ENCODE measurements at regions not wholly inside any gene's neighbourhood (a gene's known extent, or its start where the extent isn't known, plus 50 kb on each side); places are given as distances from the start of the nearest gene placed in this dataset.

DNA sequence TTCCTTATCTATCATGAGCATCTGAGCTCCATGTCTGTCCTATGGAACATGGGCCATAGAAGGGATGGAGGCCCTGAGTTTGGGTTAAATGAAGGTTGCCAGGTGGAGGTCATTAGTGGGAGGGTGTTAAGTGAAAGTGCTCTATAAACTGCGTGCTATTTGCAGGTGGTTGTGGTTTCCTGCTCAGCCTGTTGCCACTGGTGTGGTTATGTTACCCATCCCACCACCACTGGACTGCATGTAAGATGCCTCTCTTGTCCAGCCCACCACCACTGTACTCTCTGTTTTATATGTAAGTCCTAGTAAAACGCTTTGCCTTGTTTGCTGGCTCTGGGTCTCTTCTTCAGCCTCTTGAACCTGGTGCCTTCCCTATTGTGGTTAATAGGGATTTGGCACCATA, 711.2 kb downstream of the SORCS3 start:
- WGBS, 3 donors: 54 to 83% (median 78%) methylated on average over 2 of the region's 2 CpGs
- no peak for DNase-seq
- no peak overlapping the region for H3K4me3 ChIP-seq (ENCODE audit: low read depth in 1 of 3, low read length in 3 of 3)
- no peak for FAIRE-seq
- no peak overlapping the region for H3K27ac ChIP-seq (ENCODE audit: low read depth in 1 of 3, low read length in 2 of 3)
- no peaks in the 10 kb centered on the region for H3K4me1 ChIP-seq (ENCODE audit: control insufficient read depth in 3 of 3, insufficient read depth in 2 of 3, low read depth in 1 of 3, low read length in 2 of 3)
- no peaks in the 10 kb centered on the region for H3K36me3 ChIP-seq (ENCODE audit: control insufficient read depth in 3 of 3, insufficient read depth in 2 of 3, low read depth in 1 of 3, low read length in 3 of 3)
- H3K9me3 ChIP-seq (ENCODE audit: control insufficient read depth in 2 of 2, insufficient read depth in 1 of 2, low read depth in 1 of 2, low read length in 1 of 2): no peaks in the 10 kb centered on the region
- no peaks in the 10 kb centered on the region for H3K27me3 ChIP-seq (ENCODE audit: control insufficient read depth in 3 of 3, insufficient read depth in 3 of 3, low read length in 3 of 3)

DNA sequence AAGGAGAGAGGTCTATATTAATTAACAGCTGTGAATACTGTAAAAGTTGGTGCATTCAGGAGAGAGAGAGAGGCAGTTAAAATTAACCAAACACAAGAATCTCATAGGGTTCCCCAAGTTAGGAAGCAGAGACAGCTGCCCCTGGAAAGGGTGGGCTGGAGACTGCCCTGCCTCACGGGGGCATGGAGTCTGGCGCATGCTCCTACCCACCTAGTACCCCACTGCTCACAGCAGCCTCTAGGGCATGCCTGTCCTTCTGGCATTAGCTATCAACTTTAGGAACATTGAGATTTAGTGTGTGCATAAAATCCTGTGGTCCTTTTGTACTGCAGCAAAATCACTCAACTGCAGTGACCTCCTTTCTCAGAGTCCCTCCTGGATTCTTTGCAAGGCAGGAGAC, 710.1 kb downstream of the SORCS3 start:
- no peak overlapping the region for H3K27ac ChIP-seq (ENCODE audit: low read depth in 1 of 3, low read length in 2 of 3)
- H3K36me3 ChIP-seq (ENCODE audit: control insufficient read depth in 3 of 3, insufficient read depth in 2 of 3, low read depth in 1 of 3, low read length in 3 of 3): no peaks in the 10 kb centered on the region
- no peak for DNase-seq
- no peak overlapping the region for H3K4me3 ChIP-seq (ENCODE audit: low read depth in 1 of 3, low read length in 3 of 3)
- H3K9me3 ChIP-seq (ENCODE audit: control insufficient read depth in 2 of 2, insufficient read depth in 1 of 2, low read depth in 1 of 2, low read length in 1 of 2): no peaks in the 10 kb centered on the region
- no peaks in the 10 kb centered on the region for H3K27me3 ChIP-seq (ENCODE audit: control insufficient read depth in 3 of 3, insufficient read depth in 3 of 3, low read length in 3 of 3)
- FAIRE-seq: no peak
- 69 to 90% (median 71%) methylated on average over 2 of the region's 2 CpGs for WGBS, 3 donors
- no peaks in the 10 kb centered on the region for H3K4me1 ChIP-seq (ENCODE audit: control insufficient read depth in 3 of 3, insufficient read depth in 2 of 3, low read depth in 1 of 3, low read length in 2 of 3)

DNA sequence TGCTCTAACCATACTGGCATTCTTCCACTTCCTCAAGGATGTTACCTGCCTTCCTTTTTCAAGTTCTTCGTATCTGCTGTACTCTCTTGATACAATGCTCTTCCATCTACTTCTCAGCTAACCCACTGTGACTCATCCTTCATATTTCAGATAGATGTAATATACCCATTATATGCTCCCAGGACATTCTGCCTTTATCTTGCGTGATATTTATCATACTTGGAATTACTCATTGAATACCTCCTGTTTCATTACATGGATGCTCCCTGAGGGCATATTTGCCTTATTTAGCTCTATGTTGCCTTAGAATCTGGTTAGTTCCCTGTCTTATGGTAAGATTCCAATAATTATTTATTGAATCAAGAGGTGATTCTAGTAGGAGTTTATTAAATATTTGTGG, 706.4 kb downstream of the SORCS3 start:
- H3K4me3 ChIP-seq (ENCODE audit: low read depth in 1 of 3, low read length in 3 of 3): no peak overlapping the region
- no peak for DNase-seq
- H3K9me3 ChIP-seq (ENCODE audit: control insufficient read depth in 2 of 2, insufficient read depth in 1 of 2, low read depth in 1 of 2, low read length in 1 of 2): no peaks in the 10 kb centered on the region
- no peaks in the 10 kb centered on the region for H3K4me1 ChIP-seq (ENCODE audit: control insufficient read depth in 3 of 3, insufficient read depth in 2 of 3, low read depth in 1 of 3, low read length in 2 of 3)
- FAIRE-seq: no peak
- H3K27ac ChIP-seq (ENCODE audit: low read depth in 1 of 3, low read length in 2 of 3): no peak overlapping the region
- no peaks in the 10 kb centered on the region for H3K36me3 ChIP-seq (ENCODE audit: control insufficient read depth in 3 of 3, insufficient read depth in 2 of 3, low read depth in 1 of 3, low read length in 3 of 3)
- 82 to 85% (median 85%) methylated on average over 2 of the region's 2 CpGs for WGBS, 3 donors
- no peaks in the 10 kb centered on the region for H3K27me3 ChIP-seq (ENCODE audit: control insufficient read depth in 3 of 3, insufficient read depth in 3 of 3, low read length in 3 of 3)

DNA sequence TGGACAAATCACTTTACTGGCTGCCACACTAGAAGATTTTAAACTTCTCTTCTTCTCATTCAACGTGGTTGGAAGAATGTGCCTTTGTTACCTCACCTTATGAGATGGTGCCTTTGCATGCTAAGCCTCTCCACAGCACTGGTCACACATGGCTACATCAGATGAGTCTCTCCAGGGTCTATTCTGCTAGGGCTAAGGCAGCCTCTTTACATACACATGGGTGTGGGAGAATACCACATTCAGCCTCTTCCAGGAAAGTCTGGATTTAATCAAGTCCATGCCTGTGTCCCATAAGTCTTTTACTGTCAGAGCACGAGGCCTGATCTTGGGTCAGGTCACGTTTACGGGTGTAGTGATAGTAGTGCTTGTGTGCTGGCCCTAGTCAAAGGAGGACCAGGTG, 701.5 kb downstream of the SORCS3 start:
- no peaks in the 10 kb centered on the region for H3K36me3 ChIP-seq (ENCODE audit: control insufficient read depth in 3 of 3, insufficient read depth in 2 of 3, low read depth in 1 of 3, low read length in 3 of 3)
- H3K27me3 ChIP-seq (ENCODE audit: control insufficient read depth in 3 of 3, insufficient read depth in 3 of 3, low read length in 3 of 3): no peaks in the 10 kb centered on the region
- 41 to 58% (median 43%) methylated on average over 4 of the region's 4 CpGs for WGBS, 3 donors
- FAIRE-seq (no peak), DNase-seq (no peak)
- no peak overlapping the region for H3K4me3 ChIP-seq (ENCODE audit: low read depth in 1 of 3, low read length in 3 of 3)
- no peaks in the 10 kb centered on the region for H3K9me3 ChIP-seq (ENCODE audit: control insufficient read depth in 2 of 2, insufficient read depth in 1 of 2, low read depth in 1 of 2, low read length in 1 of 2)
- no peak overlapping the region for H3K27ac ChIP-seq (ENCODE audit: low read depth in 1 of 3, low read length in 2 of 3)
- H3K4me1 ChIP-seq (ENCODE audit: control insufficient read depth in 3 of 3, insufficient read depth in 2 of 3, low read depth in 1 of 3, low read length in 2 of 3): no peaks in the 10 kb centered on the region

DNA sequence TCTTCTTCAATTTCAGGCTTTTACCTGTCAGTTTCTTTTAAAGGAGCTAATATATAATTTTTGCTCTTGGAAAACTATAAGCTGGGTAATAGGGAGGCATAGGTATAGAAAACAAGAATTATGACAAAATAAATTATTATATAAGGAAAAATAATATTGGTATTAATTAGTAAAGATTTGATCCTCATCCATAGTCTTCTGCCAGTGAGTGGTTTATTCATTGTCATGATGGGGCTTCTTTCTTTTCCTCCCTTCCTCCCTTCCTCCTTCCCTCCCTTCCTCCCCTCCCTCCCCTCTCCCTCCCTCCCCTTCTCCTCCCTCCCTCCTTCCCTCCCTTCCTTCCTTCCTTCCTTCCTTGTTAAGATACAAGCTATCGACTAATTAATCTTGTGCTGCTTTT, 698.6 kb downstream of the SORCS3 start:
- DNase-seq: no peak
- Histone ChIP-seq H3K36me3 (ENCODE audit: control insufficient read depth in 3 of 3, insufficient read depth in 2 of 3, low read depth in 1 of 3, low read length in 3 of 3) (no peaks in the 10 kb centered on the region), H3K27me3 (ENCODE audit: control insufficient read depth in 3 of 3, insufficient read depth in 3 of 3, low read length in 3 of 3) (no peaks in the 10 kb centered on the region), H3K9me3 (ENCODE audit: control insufficient read depth in 2 of 2, insufficient read depth in 1 of 2, low read depth in 1 of 2, low read length in 1 of 2) (no peaks in the 10 kb centered on the region), H3K4me3 (ENCODE audit: low read depth in 1 of 3, low read length in 3 of 3) (no peak overlapping the region), H3K27ac (ENCODE audit: low read depth in 1 of 3, low read length in 2 of 3) (no peak overlapping the region), H3K4me1 (ENCODE audit: control insufficient read depth in 3 of 3, insufficient read depth in 2 of 3, low read depth in 1 of 3, low read length in 2 of 3) (no peaks in the 10 kb centered on the region)
- FAIRE-seq: no peak
- 64 to 80% (median 78%) methylated on average over 1 of the region's 1 CpG for WGBS, 3 donors

DNA sequence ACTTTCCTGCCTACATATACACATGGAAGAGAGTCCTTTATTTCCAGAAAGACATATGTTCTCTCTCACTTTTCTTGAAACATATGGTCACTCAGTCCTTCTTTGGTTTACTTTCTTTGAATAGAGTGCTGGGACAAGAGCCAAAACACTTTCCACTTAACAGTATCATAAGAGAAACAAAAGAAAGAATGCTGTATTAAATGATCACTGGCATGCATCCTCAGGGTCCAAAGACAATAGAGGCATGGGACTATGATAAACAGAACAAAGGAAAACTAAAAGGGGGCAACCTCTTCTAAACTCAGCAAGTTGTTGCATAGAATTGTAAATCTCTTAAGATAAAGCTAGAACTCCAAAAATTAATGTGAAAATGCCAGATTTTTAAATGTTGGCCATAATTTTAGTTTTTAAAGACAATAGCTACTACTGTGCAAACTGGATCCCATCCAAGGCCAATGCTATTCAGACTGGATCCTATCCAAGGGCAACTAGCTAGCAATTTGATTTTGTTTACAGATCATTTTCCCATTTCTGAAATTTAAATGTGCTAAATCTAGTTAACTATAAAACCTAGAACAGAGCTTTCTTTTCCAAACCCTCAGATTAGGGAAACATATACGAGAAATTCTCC, 687.5 kb downstream of the SORCS3 start:
- Histone ChIP-seq H3K4me3 (ENCODE audit: low read depth in 1 of 3, low read length in 3 of 3) (no peak overlapping the region), H3K4me1 (ENCODE audit: control insufficient read depth in 3 of 3, insufficient read depth in 2 of 3, low read depth in 1 of 3, low read length in 2 of 3) (no peaks in the 10 kb centered on the region), H3K27ac (ENCODE audit: low read depth in 1 of 3, low read length in 2 of 3) (no peak overlapping the region), H3K36me3 (ENCODE audit: control insufficient read depth in 3 of 3, insufficient read depth in 2 of 3, low read depth in 1 of 3, low read length in 3 of 3) (no peaks in the 10 kb centered on the region), H3K27me3 (ENCODE audit: control insufficient read depth in 3 of 3, insufficient read depth in 3 of 3, low read length in 3 of 3) (peaks cover 0 to 2% (median 0%) of the 10 kb centered on the region in 3 donors), H3K9me3 (ENCODE audit: control insufficient read depth in 2 of 2, insufficient read depth in 1 of 2, low read depth in 1 of 2, low read length in 1 of 2) (no peaks in the 10 kb centered on the region)
- DNase-seq (peak in 1 of 2 donors; percentile 16), FAIRE-seq (no peak)
- 47 to 61% (median 55%) methylated on average over 1 of the region's 1 CpG for WGBS, 3 donors
